Motor neuron (in vitro differentiated cells): ENCODE measurements at regions not wholly inside any gene's neighbourhood (a gene's known extent, or its start where the extent isn't known, plus 50 kb on each side); places are given as distances from the start of the nearest gene placed in this dataset.

ENCODE experiments used
- ATAC-seq, 8 experiments: fragments of 200-7000 bp; cut with Tn5 transposase; replicated peaks in 6 of 8; 2 replicates each; pipeline ENCODE4 v1.8.0; 2021; ENCODE audit warnings: mild to moderate bottlenecking in 8 of 8, moderate library complexity in 8 of 8
- H3K27ac ChIP-seq, 2 donors: fragments of 250-450 bp; sonication (Bioruptor Pico); 2 replicates each; pipeline ENCODE4 v1.9.0; 2021; ENCODE audit warnings: antibody characterized with exemption in 2 of 2, mild to moderate bottlenecking in 2 of 2, moderate library complexity in 1 of 2
- H3K4me1 ChIP-seq, 2 donors: fragments of 250-450 bp; sonication (Bioruptor Pico); replicated peaks in 1 of 2; 2 replicates each; pipeline ENCODE4 v1.6.1; 2021; ENCODE audit warnings: antibody characterized with exemption in 2 of 2, mild to moderate bottlenecking in 2 of 2, moderate library complexity in 1 of 2
- H3K4me3 ChIP-seq, 5 donors: fragments of 250-450 bp; sonication (Bioruptor Pico); 2 replicates each; pipeline ENCODE4 v1.9.0; 2021; ENCODE audit warnings: antibody characterized with exemption in 5 of 5, mild to moderate bottlenecking in 5 of 5, moderate library complexity in 4 of 5
- WGBS, 10 experiments: fragments of 450-650 bp; shearing (Covaris generic); methylation state at CpG; one replicate each; pipeline ENCODE4 v1.0.0; 2022; 5-methylcytosine and 5-hydroxymethylcytosine counted together
- in situ Hi-C, 9 experiments: fragments of 400-800 bp; cut with MboI; loops; one replicate each; pipeline ENCODE4 v1.15.0; 2021; ENCODE audit warnings: low sequenced_read_pairs in 9 of 9, low pct_unique_long_range_greater_than_20kb in 2 of 9; ENCODE audit not compliant: unreplicated experiment in 9 of 9

DNA sequence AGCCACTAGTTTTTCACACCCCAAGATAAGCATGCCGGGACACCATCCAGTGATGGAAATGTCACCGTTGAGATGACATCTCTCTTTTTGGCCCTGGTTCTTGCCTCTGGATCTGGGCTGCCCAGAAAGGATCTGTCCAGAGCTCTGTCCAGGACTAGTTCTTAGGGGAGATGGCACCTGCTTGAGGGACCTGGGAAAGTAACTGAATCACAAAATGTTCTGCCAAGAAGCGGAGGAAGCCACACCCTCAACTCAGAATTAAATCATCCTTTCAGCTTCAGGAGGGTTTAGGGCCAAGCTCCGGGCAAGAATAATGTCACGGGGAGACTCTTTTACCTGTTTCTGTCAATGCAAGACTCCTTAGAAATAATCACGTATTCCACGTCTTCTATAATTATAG is 248.6 kb downstream of the MAF start:
- Histone ChIP-seq H3K27ac (no peak overlapping the region), H3K4me1 (peaks cover 8 to 9% of the 10 kb centered on the region in 2 donors), H3K4me3 (no peak overlapping the region)
- in situ Hi-C loops = no loop called here
- WGBS, 10 experiments = 0 to 100% (median 80%) methylated on average over 1 to 5 of the region's 7 CpGs; no CpG with 5 or more reads in 1 of the 10 experiments
- ATAC-seq = no peak

DNA sequence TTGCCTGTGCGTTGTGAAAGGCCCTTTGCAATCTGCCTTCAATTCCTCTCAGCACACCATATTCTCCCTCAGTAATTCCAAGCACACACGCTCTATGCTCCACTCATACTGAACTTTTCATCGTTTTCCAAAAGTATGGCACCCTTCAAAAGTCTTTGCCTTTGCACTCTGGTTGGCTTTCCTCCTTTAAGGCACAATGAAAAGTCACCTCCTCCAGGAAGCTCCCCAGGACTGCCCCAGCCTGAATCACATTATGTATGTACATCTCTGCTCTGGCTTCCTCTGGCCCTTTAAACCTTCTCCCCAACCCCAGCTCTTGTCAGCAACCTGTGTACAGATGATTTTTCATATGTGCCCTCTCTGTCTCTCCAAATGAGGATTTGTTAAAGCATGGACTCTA is 250.7 kb downstream of the MAF start:
- H3K4me1 ChIP-seq = peaks cover 10 to 16% of the 10 kb centered on the region in 2 donors
- in situ Hi-C loops = no loop called here
- no peak overlapping the region for H3K4me3 ChIP-seq
- no peak for ATAC-seq
- WGBS, 10 experiments = 29 to 90% (median 73%) methylated on average over 1 to 3 of the region's 3 CpGs; no CpG with 5 or more reads in 2 of the 10 experiments
- H3K27ac ChIP-seq = no peak overlapping the region

DNA sequence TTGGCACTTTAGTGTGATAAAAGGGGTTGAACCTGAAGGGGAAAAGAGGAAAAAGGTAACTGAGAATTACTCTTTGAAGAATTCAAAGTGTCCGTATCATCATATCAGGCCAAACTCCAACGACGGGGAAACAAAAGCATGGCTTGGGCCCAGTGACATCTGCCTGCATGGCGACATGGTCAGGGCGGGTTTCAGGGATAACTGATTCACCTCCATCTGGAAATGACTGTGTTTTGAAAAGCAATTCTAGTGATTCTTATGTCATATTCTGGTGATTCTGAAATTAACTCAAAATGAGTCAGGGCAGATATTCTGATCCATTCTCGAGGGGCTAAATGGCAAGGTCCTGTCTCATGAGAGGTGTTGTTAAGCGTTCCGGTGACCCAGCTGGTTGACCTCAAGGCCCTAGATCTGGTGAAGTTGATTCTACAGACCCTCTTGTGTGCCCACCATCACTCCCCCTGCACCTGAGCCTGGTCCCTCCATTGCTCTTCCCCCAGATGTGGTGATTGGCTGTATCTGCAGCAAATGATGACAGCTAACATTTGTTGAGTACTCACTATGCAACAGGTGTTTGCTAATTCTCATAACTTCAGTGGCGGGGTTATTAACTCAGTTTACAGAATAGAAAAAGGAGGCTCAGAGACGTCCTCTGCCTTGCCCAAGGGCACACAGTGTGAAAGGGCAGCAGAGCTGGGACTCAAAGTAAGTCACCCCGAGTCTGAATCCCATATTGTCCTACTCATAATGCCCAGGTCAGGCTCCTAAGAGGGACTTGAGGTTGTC is 251.8 kb downstream of the MAF start:
- Histone ChIP-seq H3K4me3 (no peak overlapping the region), H3K27ac (no peak overlapping the region), H3K4me1 (peaks cover 10 to 16% of the 10 kb centered on the region in 2 donors)
- in situ Hi-C loops = no loop called here
- no peak for ATAC-seq
- WGBS, 10 experiments = 28 to 100% (median 81%) methylated on average over 2 to 9 of the region's 11 CpGs; no CpG with 5 or more reads in 1 of the 10 experiments

DNA sequence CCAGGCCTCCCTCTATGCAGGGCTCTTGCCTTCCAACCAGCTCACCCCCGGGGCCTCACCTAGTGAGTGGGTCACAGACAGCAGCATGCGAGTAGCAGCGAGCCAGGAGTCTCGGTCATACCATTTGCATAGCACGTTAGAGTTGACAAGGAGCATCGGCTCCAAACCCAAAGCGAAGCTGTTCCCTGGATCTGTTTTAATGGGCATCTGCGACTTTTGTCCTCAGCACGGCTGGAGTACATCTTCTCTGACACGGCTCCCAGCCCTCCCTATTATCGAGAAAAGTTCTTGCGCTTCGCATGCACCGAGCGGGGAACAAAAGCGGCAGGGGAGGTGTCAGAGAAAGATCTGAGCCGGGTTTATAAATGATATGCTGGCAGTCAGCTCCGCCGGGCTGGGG is 253.3 kb downstream of the MAF start:
- 0 to 78% (median 15%) methylated on average over 1 to 13 of the region's 19 CpGs; no CpG with 5 or more reads in 2 of the 10 experiments for WGBS, 10 experiments
- ATAC-seq = peak in 4 of 8 experiments; percentile 24 to 82 (median 76)
- Histone ChIP-seq H3K27ac (no peak overlapping the region), H3K4me3 (peak overlapping the region in 1 of 5 donors; percentile 1), H3K4me1 (peaks cover 10 to 16% of the 10 kb centered on the region in 2 donors)
- in situ Hi-C loops = no loop called here

DNA sequence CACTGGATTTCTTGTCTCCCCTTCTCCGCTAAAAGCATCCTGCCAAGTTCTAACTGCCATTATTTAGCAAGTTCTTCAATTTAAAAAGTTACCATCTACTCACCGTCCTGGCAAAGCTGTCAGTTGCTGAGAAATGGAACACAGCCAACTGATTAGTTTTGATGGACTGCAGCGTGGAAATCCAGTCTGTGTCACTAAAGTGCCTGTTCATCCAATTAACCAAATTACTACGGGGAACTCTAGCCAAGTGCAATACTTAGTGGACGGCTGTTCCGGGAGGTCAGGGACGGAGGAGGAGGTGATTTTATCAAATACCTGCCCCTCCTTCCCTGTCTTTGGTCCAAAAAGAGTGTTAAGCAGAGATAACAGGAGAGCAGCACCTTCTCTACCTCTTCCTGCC is 260.7 kb downstream of the MAF start:
- 31 to 100% (median 84%) methylated on average over 1 to 7 of the region's 7 CpGs for WGBS, 10 experiments
- Histone ChIP-seq H3K4me1 (no peaks in the 10 kb centered on the region), H3K4me3 (no peak overlapping the region), H3K27ac (no peak overlapping the region)
- ATAC-seq = no peak
- in situ Hi-C loops = no loop called here

DNA sequence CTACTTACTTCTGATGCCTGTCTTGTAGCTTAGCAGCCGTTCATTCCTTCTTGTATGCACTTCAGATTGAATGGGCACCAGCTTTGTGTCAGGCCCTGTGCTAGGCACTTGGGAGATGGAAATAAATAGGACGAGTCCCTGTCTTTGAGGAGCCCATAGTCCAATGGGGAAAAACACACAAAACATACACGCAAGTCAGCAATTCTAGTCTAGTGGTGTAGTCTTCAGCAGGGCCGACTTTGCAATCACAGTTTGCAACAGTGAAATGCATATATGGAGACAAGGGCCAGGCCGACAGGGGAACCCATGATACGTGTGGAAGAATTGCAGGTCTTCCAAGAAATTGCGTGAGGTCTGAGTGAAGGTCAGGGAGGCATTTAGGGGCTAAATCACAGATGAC is 262.6 kb downstream of the MAF start:
- in situ Hi-C loops = no loop called here
- no peak for ATAC-seq
- WGBS, 10 experiments = 19 to 95% (median 76%) methylated on average over 1 to 5 of the region's 7 CpGs; no CpG with 5 or more reads in 4 of the 10 experiments

DNA sequence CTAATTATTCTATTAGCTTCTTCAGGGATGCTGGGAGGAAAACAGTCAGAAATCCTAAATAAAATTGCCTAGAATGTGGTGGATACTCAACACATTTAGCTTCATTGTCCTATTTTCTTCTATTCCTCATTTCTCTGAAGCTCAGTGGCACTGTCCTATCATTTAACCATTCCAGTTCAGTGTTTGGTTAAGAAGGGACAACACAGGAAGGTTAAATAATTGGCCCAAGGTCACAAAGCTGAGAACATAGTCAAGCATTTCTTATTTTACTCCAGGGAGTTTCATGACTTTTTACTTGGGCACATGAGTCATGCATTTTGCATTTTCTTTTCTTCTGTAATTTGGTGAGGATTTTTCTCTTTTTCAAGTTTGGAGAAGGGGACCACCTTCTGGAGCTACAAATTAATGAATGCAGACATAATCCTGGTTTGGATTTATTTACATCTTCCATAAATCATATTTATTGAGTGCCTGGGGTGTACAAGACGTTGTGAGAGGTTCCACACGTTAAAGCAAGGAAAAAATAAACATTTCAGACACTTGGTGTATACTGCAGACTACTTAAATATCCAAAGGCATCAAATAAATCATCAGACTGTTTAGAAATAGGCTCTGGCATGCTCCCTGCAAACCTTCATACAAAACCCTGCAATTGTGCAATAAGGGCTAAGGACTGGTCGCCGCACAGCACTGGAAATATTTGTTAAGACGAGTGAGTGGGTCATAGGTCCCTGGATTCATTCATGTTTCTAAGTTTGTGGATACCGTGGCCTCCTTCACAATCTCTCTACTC is 263.9 kb downstream of the MAF start:
- WGBS, 10 experiments = 0 to 86% (median 80%) methylated on average over 1 to 6 of the region's 6 CpGs; no CpG with 5 or more reads in 1 of the 10 experiments
- no peak overlapping the region for H3K27ac ChIP-seq

More for the DNA sequence above, 262.6 kb downstream of the MAF start:
- Histone ChIP-seq H3K27ac (no peak overlapping the region), H3K4me3 (no peak overlapping the region), H3K4me1 (no peaks in the 10 kb centered on the region)

DNA sequence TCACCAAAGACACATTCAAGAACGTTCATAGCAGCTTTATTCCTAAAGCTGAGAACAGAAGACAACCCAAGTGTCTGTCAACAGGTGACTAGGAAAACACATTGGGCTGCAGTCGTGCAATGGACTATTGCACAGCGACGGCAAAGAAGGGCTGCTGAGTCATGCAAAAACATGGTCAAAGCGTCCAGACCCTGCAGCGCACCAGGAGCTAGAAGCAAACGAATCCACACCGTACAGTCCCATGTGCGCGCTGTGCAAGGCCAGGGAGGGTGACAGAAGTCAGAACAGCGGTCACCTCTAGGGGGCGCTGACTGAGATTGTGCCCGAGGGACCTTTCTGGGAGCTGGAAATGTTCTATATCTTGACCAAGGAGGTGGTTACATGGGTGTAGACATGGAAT is 266.4 kb downstream of the MAF start:
- in situ Hi-C loops = no loop called here
- Histone ChIP-seq H3K4me1 (no peaks in the 10 kb centered on the region), H3K27ac (no peak overlapping the region), H3K4me3 (no peak overlapping the region)
- ATAC-seq = no peak
- WGBS, 10 experiments = 0 to 91% (median 82%) methylated on average over 1 to 11 of the region's 13 CpGs; no CpG with 5 or more reads in 5 of the 10 experiments

More for the DNA sequence above, 263.9 kb downstream of the MAF start:
- peak in 3 of 8 experiments; percentile 29 to 61 (median 36) for ATAC-seq
- H3K4me3 ChIP-seq = no peak overlapping the region
- in situ Hi-C loops = no loop called here
- H3K4me1 ChIP-seq = no peaks in the 10 kb centered on the region

DNA sequence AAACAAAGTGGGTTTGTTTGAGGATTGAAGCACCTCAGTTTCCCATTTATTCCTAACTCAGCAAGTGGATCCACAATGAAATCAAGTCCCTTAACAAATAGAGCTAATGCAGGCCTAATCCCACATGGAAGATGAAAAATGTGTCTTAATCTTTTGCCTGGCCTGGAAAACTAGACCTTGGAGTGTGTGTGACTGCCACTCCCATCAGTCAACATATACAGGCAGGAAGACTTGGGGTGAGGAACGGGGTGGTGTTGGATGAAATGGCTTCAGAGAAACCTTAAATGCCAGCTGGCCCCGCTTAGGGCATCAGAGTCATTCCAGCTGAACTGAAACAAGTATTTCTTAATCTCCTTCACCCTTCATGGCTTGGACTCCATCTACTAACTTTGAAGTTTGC is 269.5 kb downstream of the MAF start:
- no peak overlapping the region for H3K27ac ChIP-seq
- no peak for ATAC-seq
- no peak overlapping the region for H3K4me3 ChIP-seq
- H3K4me1 ChIP-seq = no peaks in the 10 kb centered on the region
- 0 to 100% (median 73%) methylated on average over 1 to 2 of the region's 2 CpGs; no CpG with 5 or more reads in 2 of the 10 experiments for WGBS, 10 experiments
- in situ Hi-C loops = no loop called here

DNA sequence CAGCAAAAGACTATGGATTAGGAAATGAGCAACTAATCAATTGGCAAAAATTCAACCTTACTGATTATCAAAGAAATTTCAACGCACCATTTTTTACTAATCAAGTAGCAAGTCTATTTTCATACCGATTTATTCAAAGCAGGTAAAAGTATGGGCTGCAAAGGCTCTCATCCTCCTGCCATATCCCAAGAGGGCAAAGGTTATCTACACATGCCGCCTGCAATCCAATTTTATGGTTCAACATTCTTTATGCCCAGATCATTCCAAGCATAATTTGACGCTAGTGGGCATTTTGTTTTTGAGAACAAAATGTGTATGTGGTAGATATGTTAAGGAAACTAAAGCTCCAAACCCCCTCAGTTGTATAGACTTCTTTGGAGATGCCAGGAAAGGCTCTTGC is 270.6 kb downstream of the MAF start:
- no peak overlapping the region for H3K27ac ChIP-seq

DNA sequence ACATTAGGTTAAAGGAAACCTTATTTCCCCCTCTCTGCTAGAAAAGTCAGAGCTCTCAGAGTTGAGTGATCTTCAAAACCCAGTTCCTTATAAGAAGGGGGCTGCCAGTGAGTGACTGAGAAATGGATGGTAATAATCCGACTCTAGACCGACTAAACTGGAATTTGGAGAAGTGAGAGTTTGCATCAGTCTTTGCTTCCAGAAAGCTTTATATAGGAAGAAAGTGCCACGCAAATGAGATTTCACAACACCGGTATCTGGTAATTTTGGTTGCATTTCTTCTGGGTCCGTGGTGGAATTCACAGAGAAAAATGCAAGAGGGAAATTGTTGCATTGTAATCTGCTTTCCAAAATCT is 271.4 kb downstream of the MAF start:
- H3K27ac ChIP-seq = no peak overlapping the region
- no peaks in the 10 kb centered on the region for H3K4me1 ChIP-seq
- WGBS, 10 experiments = 40 to 94% (median 84%) methylated on average over 1 to 5 of the region's 5 CpGs; no CpG with 5 or more reads in 1 of the 10 experiments
- no peak overlapping the region for H3K4me3 ChIP-seq
- in situ Hi-C loops = no loop called here
- ATAC-seq = no peak

More for the DNA sequence above, 270.6 kb downstream of the MAF start:
- ATAC-seq = no peak
- WGBS, 10 experiments = 28 to 97% (median 80%) methylated on average over 1 to 4 of the region's 4 CpGs; no CpG with 5 or more reads in 3 of the 10 experiments
- in situ Hi-C loops = no loop called here
- Histone ChIP-seq H3K4me1 (no peaks in the 10 kb centered on the region), H3K4me3 (no peak overlapping the region)

DNA sequence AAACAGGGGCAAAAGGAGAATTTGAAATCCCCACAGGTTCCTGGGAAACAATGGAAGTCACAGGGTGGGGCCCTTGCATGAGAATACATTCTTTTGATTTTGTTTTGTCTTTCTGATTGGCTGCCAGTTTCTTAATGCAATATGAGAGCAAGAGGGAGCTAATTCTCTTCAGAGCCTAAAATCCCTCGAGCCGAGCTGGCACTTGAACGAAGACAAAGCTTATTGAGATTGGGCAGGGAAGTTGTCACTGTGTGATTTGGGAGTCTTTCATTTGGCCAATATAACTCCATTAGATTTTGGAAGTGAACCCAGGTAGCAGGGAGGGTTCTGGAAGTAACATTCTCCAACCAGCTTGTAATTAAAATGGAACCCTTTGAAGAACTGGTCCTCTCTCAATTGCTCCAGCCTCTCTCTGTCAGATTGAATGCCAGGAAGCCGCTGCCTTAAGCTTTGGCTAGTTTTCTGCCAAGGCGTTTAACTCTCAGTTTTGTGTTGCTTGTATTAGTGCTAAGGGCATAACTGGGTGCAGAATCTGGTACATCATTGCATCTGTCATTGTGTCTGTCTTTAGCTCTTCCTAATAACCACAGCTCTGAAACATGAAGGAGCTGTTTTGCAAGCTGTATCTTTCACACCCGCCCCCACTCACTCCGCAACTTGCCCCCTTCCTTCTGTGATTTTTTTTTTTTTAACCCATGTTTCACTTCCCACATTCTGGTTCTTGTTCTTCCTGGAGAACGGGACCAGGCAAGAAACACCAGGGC is 272.0 kb downstream of the MAF start:
- 0 to 78% (median 45%) methylated on average over 2 to 6 of the region's 8 CpGs; no CpG with 5 or more reads in 1 of the 10 experiments for WGBS, 10 experiments
- Histone ChIP-seq H3K4me1 (no peaks in the 10 kb centered on the region), H3K27ac (no peak overlapping the region), H3K4me3 (no peak overlapping the region)
- in situ Hi-C loops = no loop called here
- ATAC-seq = no peak

DNA sequence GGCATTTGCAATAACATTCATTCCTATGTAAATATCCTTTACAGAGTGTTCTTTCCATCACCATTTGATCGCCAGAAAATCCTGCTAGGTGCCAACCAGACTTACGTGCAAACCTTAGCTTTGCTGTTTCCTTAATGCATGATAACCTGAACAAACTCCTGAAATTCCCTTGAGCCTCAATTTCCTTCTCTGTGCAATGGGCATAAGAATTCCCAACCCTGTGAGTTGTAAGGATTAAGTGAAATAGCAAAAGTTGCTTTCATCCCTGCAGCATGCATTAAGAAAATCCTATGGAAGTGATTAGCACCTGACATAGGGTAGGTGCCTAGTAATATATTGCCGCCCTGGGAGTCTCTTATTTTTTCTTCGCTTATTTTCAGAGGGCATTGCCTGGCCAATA is 272.7 kb downstream of the MAF start:
- Histone ChIP-seq H3K4me3 (no peak overlapping the region), H3K4me1 (no peaks in the 10 kb centered on the region), H3K27ac (no peak overlapping the region)
- in situ Hi-C loops = no loop called here
- 10 to 100% (median 77%) methylated on average over 1 to 4 of the region's 4 CpGs; no CpG with 5 or more reads in 1 of the 10 experiments for WGBS, 10 experiments
- ATAC-seq = no peak
